Ishikawa (cell line): ENCODE measurements at regions not wholly inside any gene's neighbourhood (a gene's known extent, or its start where the extent isn't known, plus 50 kb on each side); places are given as distances from the start of the nearest gene placed in this dataset.

Source experiments
- CEBPB ChIP-seq: IDR thresholded peaks from 2 replicates; pipeline ENCODE4 v1.6.1; 2012
- CREB1 ChIP-seq: IDR thresholded peaks from 2 replicates; pipeline ENCODE4 v1.6.1; 2012; ENCODE audit warnings: low read depth
- EGR1 ChIP-seq: IDR thresholded peaks from 2 replicates; pipeline ENCODE4 v1.6.1; 2012
- EP300 ChIP-seq: IDR thresholded peaks from 2 replicates; pipeline ENCODE4 v1.6.1; 2012; ENCODE audit warnings: borderline replicate concordance
- FOXM1 ChIP-seq: IDR thresholded peaks from 2 replicates; pipeline ENCODE4 v1.6.1; 2012; ENCODE audit warnings: low read depth, borderline replicate concordance
- MAX ChIP-seq: IDR thresholded peaks from 2 replicates; pipeline ENCODE4 v1.6.1; 2012
- NFIC ChIP-seq: IDR thresholded peaks from 2 replicates; pipeline ENCODE4 v1.6.1; 2012
- RAD21 ChIP-seq: IDR thresholded peaks from 2 replicates; pipeline ENCODE4 v1.6.1; 2012; ENCODE audit warnings: low read depth
- REST ChIP-seq: IDR thresholded peaks from 2 replicates; pipeline ENCODE4 v1.6.1; 2012; ENCODE audit warnings: low read depth, mild to moderate bottlenecking
- TAF1 ChIP-seq: IDR thresholded peaks from 2 replicates; pipeline ENCODE4 v1.6.1; 2012; ENCODE audit warnings: low read depth, mild to moderate bottlenecking
- TCF12 ChIP-seq: IDR thresholded peaks from 2 replicates; pipeline ENCODE4 v1.6.1; 2012; ENCODE audit warnings: low read depth
- TEAD4 ChIP-seq: IDR thresholded peaks from 2 replicates; pipeline ENCODE4 v1.6.1; 2012
- USF1 ChIP-seq: IDR thresholded peaks from 2 replicates; pipeline ENCODE4 v1.6.1; 2012
- YY1 ChIP-seq: IDR thresholded peaks from 2 replicates; pipeline ENCODE4 v1.6.1; 2012; ENCODE audit warnings: low read depth
- ZBTB7A ChIP-seq: IDR thresholded peaks from 2 replicates; pipeline ENCODE4 v1.6.1; 2012; ENCODE audit warnings: low read depth

GRCh38 chr11:112661571-112661970, 299.6 kb upstream of the NCAM1 start:
- TF ChIP-seq REST, result no peak
- TF ChIP-seq TAF1, result no peak
- TF ChIP-seq FOXM1, result no peak
- no peak for TF ChIP-seq TCF12
- no peak for TF ChIP-seq ZBTB7A

- TF ChIP-seq EP300 (no peak), USF1 (no peak), ZBTB7A (no peak), EGR1 (no peak), TCF12 (no peak), CEBPB (no peak), TEAD4 (no peak), NFIC (no peak), TAF1 (no peak), MAX (no peak), CREB1 (no peak), YY1 (no peak), FOXM1 (no peak), REST (no peak), RAD21 (no peak)
These were observed 298.7 kb upstream of the NCAM1 start for GRCh38 chr11:112662554-112662953.

- TF ChIP-seq NFIC, result no peak
- TF ChIP-seq EGR1, result no peak
- TF ChIP-seq FOXM1, result no peak
- TF ChIP-seq REST, result no peak
- TF ChIP-seq CREB1, result no peak
- TF ChIP-seq TAF1, result no peak
- no peak for TF ChIP-seq TEAD4
- no peak for TF ChIP-seq MAX
- TF ChIP-seq USF1, result no peak
These were observed 297.1 kb upstream of the NCAM1 start for GRCh38 chr11:112663947-112664634.

GRCh38 chr11:112665291-112665690, 295.9 kb upstream of the NCAM1 start:
- TF ChIP-seq RAD21, result no peak
- no peak for TF ChIP-seq MAX
- no peak for TF ChIP-seq NFIC
- no peak for TF ChIP-seq CEBPB
- no peak for TF ChIP-seq YY1
- no peak for TF ChIP-seq TCF12
- TF ChIP-seq CREB1, result no peak
- no peak for TF ChIP-seq EP300
- TF ChIP-seq TEAD4, result no peak
- TF ChIP-seq USF1, result no peak
- no peak for TF ChIP-seq ZBTB7A
